ENCODE measurements at regions not wholly inside any gene's neighbourhood (a gene's known extent, or its start where the extent isn't known, plus 50 kb on each side); places are given as distances from the start of the nearest gene placed in this dataset.

- DNase-seq (ENCODE audit: low read depth) = no peak
- no peak overlapping the region for H3K4me3 ChIP-seq (ENCODE audit: low read depth, low read length)
- no peak for TF ChIP-seq CTCF (IDR thresholded peaks at IDR 0.05; ENCODE audit: low read depth, low read length, missing control alignments)
Measured at GRCh38 chr7:26485367-26485934, 193.8 kb downstream of the SNX10 start.

- no peak for TF ChIP-seq CTCF (IDR thresholded peaks at IDR 0.05; ENCODE audit: low read depth, low read length, missing control alignments)
- no peak for DNase-seq (ENCODE audit: low read depth)
- H3K4me3 ChIP-seq (ENCODE audit: low read depth, low read length) = no peak overlapping the region
Measured at GRCh38 chr7:26486153-26486552, 194.5 kb downstream of the SNX10 start.

- H3K4me3 ChIP-seq (ENCODE audit: low read depth, low read length) = no peak overlapping the region
- DNase-seq (ENCODE audit: low read depth) = no peak
- no peak for TF ChIP-seq CTCF (IDR thresholded peaks at IDR 0.05; ENCODE audit: low read depth, low read length, missing control alignments)
Measured at GRCh38 chr7:26487780-26488515, 196.3 kb downstream of the SNX10 start.

GRCh38 chr7:26489391-26489790 lies 197.7 kb downstream of the SNX10 start:
- no peak for TF ChIP-seq CTCF (IDR thresholded peaks at IDR 0.05; ENCODE audit: low read depth, low read length, missing control alignments)

DNA sequence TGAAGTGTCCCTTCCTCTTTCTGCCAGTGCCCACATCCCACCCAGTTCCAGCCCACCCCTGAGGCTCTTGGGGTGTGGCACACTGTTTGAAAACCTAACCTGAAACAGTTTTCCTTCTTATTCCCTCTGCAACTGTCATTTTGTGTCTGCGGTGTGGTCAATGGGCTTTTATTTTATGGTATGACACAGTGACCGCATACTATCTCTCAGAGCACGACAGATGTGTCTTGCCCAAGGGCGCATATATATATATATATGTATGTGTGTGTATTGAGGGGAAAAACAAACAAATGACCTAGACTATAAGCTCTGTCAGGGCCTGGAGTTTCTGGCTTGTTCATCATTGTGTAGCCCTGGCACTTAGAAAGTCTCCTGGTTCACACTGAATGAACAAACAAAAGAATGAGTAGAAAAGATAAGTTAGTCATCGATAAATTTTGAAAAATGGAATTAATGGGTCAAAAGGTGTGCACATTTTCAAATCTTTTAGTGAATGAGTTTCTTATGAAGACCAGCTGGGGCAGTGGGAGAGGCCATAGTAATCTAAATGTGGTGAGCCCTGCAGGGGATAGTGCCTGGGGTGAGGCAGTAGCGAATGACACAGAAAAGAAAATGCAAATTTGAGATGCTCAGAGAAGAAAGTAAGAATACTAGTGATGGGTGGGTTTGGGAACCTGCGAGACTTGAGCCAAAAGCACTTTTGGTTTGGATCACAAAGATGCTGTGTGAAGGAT lies 198.4 kb downstream of the SNX10 start:
- DNase-seq (ENCODE audit: low read depth) = no peak
- no peak for TF ChIP-seq CTCF (IDR thresholded peaks at IDR 0.05; ENCODE audit: low read depth, low read length, missing control alignments)
- no peak overlapping the region for H3K4me3 ChIP-seq (ENCODE audit: low read depth, low read length)

More at GRCh38 chr7:26489391-26489790, 197.7 kb downstream of the SNX10 start:
- DNase-seq (ENCODE audit: low read depth) = no peak
- H3K4me3 ChIP-seq (ENCODE audit: low read depth, low read length) = no peak overlapping the region

GRCh38 chr7:26490640-26491624 lies 199.3 kb downstream of the SNX10 start:
- no peak overlapping the region for H3K4me3 ChIP-seq (ENCODE audit: low read depth, low read length)
- no peak for TF ChIP-seq CTCF (IDR thresholded peaks at IDR 0.05; ENCODE audit: low read depth, low read length, missing control alignments)
- no peak for DNase-seq (ENCODE audit: low read depth)
